Right cardiac atrium (tissue), 5 donors: ENCODE measurements at regions not wholly inside any gene's neighbourhood (a gene's known extent, or its start where the extent isn't known, plus 50 kb on each side); places are given as distances from the start of the nearest gene placed in this dataset.

Experiments used
- ATAC-seq, 2 donors: fragments of 200-7000 bp; cut with Tn5 transposase; one replicate each; pipeline versions ENCODE4 v1.8.0 to v1.9.1; 2020; ENCODE audit warnings: moderate library complexity in 2 of 2, mild to moderate bottlenecking in 1 of 2
- DNase-seq, 3 donors: peaks; one replicate each; pipeline ENCODE4 v3.0.0-alpha.2; 2020
- H3K27ac ChIP-seq: one replicate; pipeline ENCODE4 v1.5.1; 2013; ENCODE audit warnings: mild to moderate bottlenecking, low read length, control low read depth, moderate library complexity
- H3K27me3 ChIP-seq: one replicate; pipeline ENCODE4 v1.6.1; 2013; ENCODE audit not compliant: control insufficient read depth, insufficient read depth
- H3K4me1 ChIP-seq: one replicate; pipeline ENCODE4 v1.6.1; 2013; ENCODE audit warnings: low read length; ENCODE audit not compliant: control insufficient read depth, insufficient read depth
- H3K4me3 ChIP-seq: one replicate; pipeline ENCODE4 v1.5.1; 2013; ENCODE audit warnings: low read length, control low read depth
- H3K9me3 ChIP-seq: one replicate; pipeline ENCODE4 v1.6.1; 2013; ENCODE audit warnings: low read length; ENCODE audit not compliant: control insufficient read depth
- WGBS: extraction: QIAGEN DNeasy Blood & Tissue Kit; methylation state at CpG from one replicate; pipeline ENCODE4 v1.1.7; 2013; 5-methylcytosine and 5-hydroxymethylcytosine counted together
- intact Hi-C, 4 donors: fragments of 100-400 bp; cut with DNase I; formaldehyde crosslinking; loops; one replicate each; pipeline versions ENCODE4 v1.11.0 to v1.14.0; 2022 to 2023
- donor health status: healthy with polysubstance abuse.
- donor health status: DM: no; HTN: yes; CAD: no.
- donor health status: DM: no; HTN: no; CAD: no.
- donor health status: DM: no; HTN: yes; CAD: no; lungs with severe emphysema.
- donor health status: DM: yes; HTN: yes; CAD: no.

- no peak for ATAC-seq
- H3K27ac ChIP-seq, result no peak overlapping the region
- H3K4me3 ChIP-seq, result no peak overlapping the region
- no peak for DNase-seq
- no peaks in the 10 kb centered on the region for H3K9me3 ChIP-seq
- H3K27me3 ChIP-seq, result no peaks in the 10 kb centered on the region
- intact Hi-C loops, result no loop called here
- H3K4me1 ChIP-seq, result no peaks in the 10 kb centered on the region
- 81% methylated on average over 1 of the region's 1 CpG for WGBS
These were observed 197.5 kb downstream of the EMX2 start for GRCh38 chr10:117740088-117740487.

GRCh38 chr10:117740691-117741222, 198.2 kb downstream of the EMX2 start:
- no peak overlapping the region for H3K27ac ChIP-seq
- no peaks in the 10 kb centered on the region for H3K27me3 ChIP-seq
- intact Hi-C loops, result no loop called here
- H3K4me3 ChIP-seq, result no peak overlapping the region
- DNase-seq, result no peak
- ATAC-seq, result no peak
- 42% methylated on average over 6 of the region's 6 CpGs for WGBS
- no peaks in the 10 kb centered on the region for H3K9me3 ChIP-seq
- H3K4me1 ChIP-seq, result no peaks in the 10 kb centered on the region

GRCh38 chr10:117741524-117741923, 199.0 kb downstream of the EMX2 start:
- Histone ChIP-seq H3K27ac (no peak overlapping the region), H3K27me3 (no peaks in the 10 kb centered on the region), H3K4me1 (no peaks in the 10 kb centered on the region), H3K9me3 (no peaks in the 10 kb centered on the region), H3K4me3 (no peak overlapping the region)
- 75% methylated on average over 4 of the region's 4 CpGs for WGBS
- ATAC-seq (no peak), DNase-seq (no peak)
- intact Hi-C loops, result no loop called here

GRCh38 chr10:117743509-117743908, 201.0 kb downstream of the EMX2 start:
- H3K27ac ChIP-seq, result no peak overlapping the region
- 77% methylated on average over 7 of the region's 7 CpGs for WGBS

GRCh38 chr10:117745301-117745700, 202.8 kb downstream of the EMX2 start:
- no peak for ATAC-seq
- no peak overlapping the region for H3K4me3 ChIP-seq
- no peaks in the 10 kb centered on the region for H3K9me3 ChIP-seq
- no peaks in the 10 kb centered on the region for H3K27me3 ChIP-seq
- 70% methylated on average over 2 of the region's 2 CpGs for WGBS
- H3K4me1 ChIP-seq, result no peaks in the 10 kb centered on the region
- intact Hi-C loops, result no loop called here
- DNase-seq, result no peak
- H3K27ac ChIP-seq, result no peak overlapping the region

More at GRCh38 chr10:117743509-117743908, 201.0 kb downstream of the EMX2 start:
- Histone ChIP-seq H3K9me3 (no peaks in the 10 kb centered on the region), H3K4me1 (no peaks in the 10 kb centered on the region), H3K27me3 (no peaks in the 10 kb centered on the region), H3K4me3 (no peak overlapping the region)
- intact Hi-C loops, result no loop called here
- ATAC-seq (no peak), DNase-seq (no peak)

- H3K27me3 ChIP-seq, result no peaks in the 10 kb centered on the region
- intact Hi-C loops, result no loop called here
These were observed 204.2 kb downstream of the EMX2 start for GRCh38 chr10:117746541-117747448.

GRCh38 chr10:117747636-117748035, 205.1 kb downstream of the EMX2 start:
- no peak for ATAC-seq
- Histone ChIP-seq H3K27ac (no peak overlapping the region), H3K9me3 (no peaks in the 10 kb centered on the region), H3K27me3 (no peaks in the 10 kb centered on the region), H3K4me1 (no peaks in the 10 kb centered on the region), H3K4me3 (no peak overlapping the region)
- WGBS, result 75% methylated on average over 12 of the region's 12 CpGs
- intact Hi-C loops, result no loop called here
- DNase-seq, result no peak

More at GRCh38 chr10:117746541-117747448, 204.2 kb downstream of the EMX2 start:
- ATAC-seq (no peak), DNase-seq (no peak)
- Histone ChIP-seq H3K4me3 (no peak overlapping the region), H3K27ac (no peak overlapping the region), H3K4me1 (no peaks in the 10 kb centered on the region), H3K9me3 (no peaks in the 10 kb centered on the region)
- WGBS, result 80% methylated on average over 9 of the region's 9 CpGs

GRCh38 chr10:117748058-117748457, 205.5 kb downstream of the EMX2 start:
- DNase-seq (no peak), ATAC-seq (no peak)
- Histone ChIP-seq H3K9me3 (no peaks in the 10 kb centered on the region), H3K4me3 (no peak overlapping the region), H3K27me3 (no peaks in the 10 kb centered on the region), H3K4me1 (no peaks in the 10 kb centered on the region), H3K27ac (no peak overlapping the region)
- intact Hi-C loops, result no loop called here
- 78% methylated on average over 12 of the region's 12 CpGs for WGBS

GRCh38 chr10:117750616-117751015, 208.1 kb downstream of the EMX2 start:
- WGBS, result 84% methylated on average over 4 of the region's 4 CpGs

GRCh38 chr10:117751259-117751658, 208.7 kb downstream of the EMX2 start:
- intact Hi-C loops, result no loop called here
- no peaks in the 10 kb centered on the region for H3K4me1 ChIP-seq
- no peaks in the 10 kb centered on the region for H3K9me3 ChIP-seq
- DNase-seq, result no peak
- no peak overlapping the region for H3K27ac ChIP-seq
- H3K27me3 ChIP-seq, result no peaks in the 10 kb centered on the region
- no peak overlapping the region for H3K4me3 ChIP-seq
- WGBS, result 87% methylated on average over 1 of the region's 1 CpG
- no peak for ATAC-seq

More at GRCh38 chr10:117750616-117751015, 208.1 kb downstream of the EMX2 start:
- ATAC-seq (no peak), DNase-seq (no peak)
- H3K4me3 ChIP-seq, result no peak overlapping the region
- intact Hi-C loops, result no loop called here
- no peaks in the 10 kb centered on the region for H3K9me3 ChIP-seq
- H3K27ac ChIP-seq, result no peak overlapping the region
- no peaks in the 10 kb centered on the region for H3K27me3 ChIP-seq
- no peaks in the 10 kb centered on the region for H3K4me1 ChIP-seq

- intact Hi-C loops, result no loop called here
- 69% methylated on average over 4 of the region's 4 CpGs for WGBS
- Histone ChIP-seq H3K4me3 (no peak overlapping the region), H3K27ac (no peak overlapping the region), H3K27me3 (no peaks in the 10 kb centered on the region), H3K9me3 (no peaks in the 10 kb centered on the region), H3K4me1 (no peaks in the 10 kb centered on the region)
- DNase-seq (no peak), ATAC-seq (no peak)
These were observed 209.6 kb downstream of the EMX2 start for GRCh38 chr10:117752103-117752502.
